H1 (cell line): ENCODE measurements at regions not wholly inside any gene's neighbourhood (a gene's known extent, or its start where the extent isn't known, plus 50 kb on each side); places are given as distances from the start of the nearest gene placed in this dataset.

Experiments
- KDM4A ChIP-seq: IDR thresholded peaks from one replicate; pipeline ENCODE4 v1.7.1; 2012; ENCODE audit warnings: low read depth, mild to moderate bottlenecking, moderate library complexity, low read length, inconsistent platforms; ENCODE audit not compliant: severe bottlenecking
- TF ChIP-seq, protein P1 (sequence below): fragments of 300-600 bp; sonication (generic); IDR thresholded peaks from 2 replicates; pipeline ENCODE4 v1.7.1; 2012; ENCODE audit warnings: low read length, moderate library complexity, mild to moderate bottlenecking, inconsistent platforms; ENCODE audit not compliant: insufficient replicate concordance

DNA sequence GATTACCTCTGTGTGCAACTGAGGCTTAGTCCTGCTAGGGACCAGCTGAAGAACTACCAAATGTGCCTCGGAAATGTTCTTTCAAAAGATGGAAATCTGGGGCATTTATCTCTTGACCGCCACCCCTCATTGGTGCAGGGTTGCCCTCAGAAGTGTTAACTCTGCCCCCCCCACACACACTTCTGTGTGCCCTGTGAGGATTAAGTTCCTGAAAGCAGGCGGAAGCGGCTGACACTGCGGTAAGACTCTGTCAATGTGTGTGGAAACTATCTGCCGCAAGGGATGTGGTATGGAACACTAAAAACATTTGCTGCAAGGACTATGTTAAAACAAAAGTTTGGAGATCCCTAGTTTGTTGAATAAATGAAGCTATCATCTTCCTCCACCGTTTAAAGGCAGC, 106.9 kb upstream of the NDP start (continued):
- TF ChIP-seq, protein P1, sequence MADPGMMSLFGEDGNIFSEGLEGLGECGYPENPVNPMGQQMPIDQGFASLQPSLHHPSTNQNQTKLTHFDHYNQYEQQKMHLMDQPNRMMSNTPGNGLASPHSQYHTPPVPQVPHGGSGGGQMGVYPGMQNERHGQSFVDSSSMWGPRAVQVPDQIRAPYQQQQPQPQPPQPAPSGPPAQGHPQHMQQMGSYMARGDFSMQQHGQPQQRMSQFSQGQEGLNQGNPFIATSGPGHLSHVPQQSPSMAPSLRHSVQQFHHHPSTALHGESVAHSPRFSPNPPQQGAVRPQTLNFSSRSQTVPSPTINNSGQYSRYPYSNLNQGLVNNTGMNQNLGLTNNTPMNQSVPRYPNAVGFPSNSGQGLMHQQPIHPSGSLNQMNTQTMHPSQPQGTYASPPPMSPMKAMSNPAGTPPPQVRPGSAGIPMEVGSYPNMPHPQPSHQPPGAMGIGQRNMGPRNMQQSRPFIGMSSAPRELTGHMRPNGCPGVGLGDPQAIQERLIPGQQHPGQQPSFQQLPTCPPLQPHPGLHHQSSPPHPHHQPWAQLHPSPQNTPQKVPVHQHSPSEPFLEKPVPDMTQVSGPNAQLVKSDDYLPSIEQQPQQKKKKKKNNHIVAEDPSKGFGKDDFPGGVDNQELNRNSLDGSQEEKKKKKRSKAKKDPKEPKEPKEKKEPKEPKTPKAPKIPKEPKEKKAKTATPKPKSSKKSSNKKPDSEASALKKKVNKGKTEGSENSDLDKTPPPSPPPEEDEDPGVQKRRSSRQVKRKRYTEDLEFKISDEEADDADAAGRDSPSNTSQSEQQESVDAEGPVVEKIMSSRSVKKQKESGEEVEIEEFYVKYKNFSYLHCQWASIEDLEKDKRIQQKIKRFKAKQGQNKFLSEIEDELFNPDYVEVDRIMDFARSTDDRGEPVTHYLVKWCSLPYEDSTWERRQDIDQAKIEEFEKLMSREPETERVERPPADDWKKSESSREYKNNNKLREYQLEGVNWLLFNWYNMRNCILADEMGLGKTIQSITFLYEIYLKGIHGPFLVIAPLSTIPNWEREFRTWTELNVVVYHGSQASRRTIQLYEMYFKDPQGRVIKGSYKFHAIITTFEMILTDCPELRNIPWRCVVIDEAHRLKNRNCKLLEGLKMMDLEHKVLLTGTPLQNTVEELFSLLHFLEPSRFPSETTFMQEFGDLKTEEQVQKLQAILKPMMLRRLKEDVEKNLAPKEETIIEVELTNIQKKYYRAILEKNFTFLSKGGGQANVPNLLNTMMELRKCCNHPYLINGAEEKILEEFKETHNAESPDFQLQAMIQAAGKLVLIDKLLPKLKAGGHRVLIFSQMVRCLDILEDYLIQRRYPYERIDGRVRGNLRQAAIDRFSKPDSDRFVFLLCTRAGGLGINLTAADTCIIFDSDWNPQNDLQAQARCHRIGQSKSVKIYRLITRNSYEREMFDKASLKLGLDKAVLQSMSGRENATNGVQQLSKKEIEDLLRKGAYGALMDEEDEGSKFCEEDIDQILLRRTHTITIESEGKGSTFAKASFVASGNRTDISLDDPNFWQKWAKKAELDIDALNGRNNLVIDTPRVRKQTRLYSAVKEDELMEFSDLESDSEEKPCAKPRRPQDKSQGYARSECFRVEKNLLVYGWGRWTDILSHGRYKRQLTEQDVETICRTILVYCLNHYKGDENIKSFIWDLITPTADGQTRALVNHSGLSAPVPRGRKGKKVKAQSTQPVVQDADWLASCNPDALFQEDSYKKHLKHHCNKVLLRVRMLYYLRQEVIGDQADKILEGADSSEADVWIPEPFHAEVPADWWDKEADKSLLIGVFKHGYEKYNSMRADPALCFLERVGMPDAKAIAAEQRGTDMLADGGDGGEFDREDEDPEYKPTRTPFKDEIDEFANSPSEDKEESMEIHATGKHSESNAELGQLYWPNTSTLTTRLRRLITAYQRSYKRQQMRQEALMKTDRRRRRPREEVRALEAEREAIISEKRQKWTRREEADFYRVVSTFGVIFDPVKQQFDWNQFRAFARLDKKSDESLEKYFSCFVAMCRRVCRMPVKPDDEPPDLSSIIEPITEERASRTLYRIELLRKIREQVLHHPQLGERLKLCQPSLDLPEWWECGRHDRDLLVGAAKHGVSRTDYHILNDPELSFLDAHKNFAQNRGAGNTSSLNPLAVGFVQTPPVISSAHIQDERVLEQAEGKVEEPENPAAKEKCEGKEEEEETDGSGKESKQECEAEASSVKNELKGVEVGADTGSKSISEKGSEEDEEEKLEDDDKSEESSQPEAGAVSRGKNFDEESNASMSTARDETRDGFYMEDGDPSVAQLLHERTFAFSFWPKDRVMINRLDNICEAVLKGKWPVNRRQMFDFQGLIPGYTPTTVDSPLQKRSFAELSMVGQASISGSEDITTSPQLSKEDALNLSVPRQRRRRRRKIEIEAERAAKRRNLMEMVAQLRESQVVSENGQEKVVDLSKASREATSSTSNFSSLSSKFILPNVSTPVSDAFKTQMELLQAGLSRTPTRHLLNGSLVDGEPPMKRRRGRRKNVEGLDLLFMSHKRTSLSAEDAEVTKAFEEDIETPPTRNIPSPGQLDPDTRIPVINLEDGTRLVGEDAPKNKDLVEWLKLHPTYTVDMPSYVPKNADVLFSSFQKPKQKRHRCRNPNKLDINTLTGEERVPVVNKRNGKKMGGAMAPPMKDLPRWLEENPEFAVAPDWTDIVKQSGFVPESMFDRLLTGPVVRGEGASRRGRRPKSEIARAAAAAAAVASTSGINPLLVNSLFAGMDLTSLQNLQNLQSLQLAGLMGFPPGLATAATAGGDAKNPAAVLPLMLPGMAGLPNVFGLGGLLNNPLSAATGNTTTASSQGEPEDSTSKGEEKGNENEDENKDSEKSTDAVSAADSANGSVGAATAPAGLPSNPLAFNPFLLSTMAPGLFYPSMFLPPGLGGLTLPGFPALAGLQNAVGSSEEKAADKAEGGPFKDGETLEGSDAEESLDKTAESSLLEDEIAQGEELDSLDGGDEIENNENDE: no peak
- TF ChIP-seq KDM4A: no peak
- TF ChIP-seq, all 59 proteins: peak for 0
